ENCODE measurements at regions not wholly inside any gene's neighbourhood (a gene's known extent, or its start where the extent isn't known, plus 50 kb on each side); places are given as distances from the start of the nearest gene placed in this dataset.

- no peak for TF ChIP-seq CTCF (IDR thresholded peaks at IDR 0.05)
- no peak for TF ChIP-seq POLR2A (IDR thresholded peaks at IDR 0.05)
Measured at GRCh38 chr18:55743736-55744135, 155.7 kb upstream of the TCF4 start.
